ENCODE measurements at regions not wholly inside any gene's neighbourhood (a gene's known extent, or its start where the extent isn't known, plus 50 kb on each side); places are given as distances from the start of the nearest gene placed in this dataset.

DNA sequence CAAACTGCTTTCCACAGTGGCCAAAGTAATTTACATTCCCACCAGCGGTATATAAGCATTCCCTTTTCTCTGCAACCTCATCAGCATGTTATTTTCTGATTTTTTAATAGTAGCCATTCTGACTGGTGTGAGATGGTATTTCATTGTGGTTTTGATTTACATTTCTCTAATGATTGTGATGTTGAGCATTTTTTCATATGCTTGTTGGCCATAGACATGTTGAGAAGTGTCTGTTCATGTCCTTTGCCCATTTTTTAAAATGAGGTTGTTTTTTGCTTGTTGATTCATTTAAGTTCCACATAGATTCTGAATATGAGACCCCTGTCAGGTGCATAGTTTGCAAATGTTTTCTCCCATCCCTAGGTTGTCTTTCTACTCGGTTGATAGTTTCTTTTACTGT is 254.5 kb upstream of the MPDZ start:
- no peak overlapping the region for H3K9ac ChIP-seq
- no peaks in the 10 kb centered on the region for H3K79me2 ChIP-seq (ENCODE audit: insufficient read depth, low read depth)
- no peak overlapping the region for H3K27ac ChIP-seq
- H3K4me3 ChIP-seq (IDR thresholded peaks at IDR 0.05; ENCODE audit: insufficient read depth, low read depth, low read length) = no peak overlapping the region
- no peaks in the 10 kb centered on the region for H3K36me3 ChIP-seq (ENCODE audit: insufficient read depth)
- peaks cover 3% of the 10 kb centered on the region for H3K4me1 ChIP-seq (ENCODE audit: low read depth, poor library complexity, severe bottlenecking)
- no peak overlapping the region for H2AFZ ChIP-seq (ENCODE audit: low read depth)
- no peaks in the 10 kb centered on the region for H4K20me1 ChIP-seq (ENCODE audit: insufficient read depth)
- TF ChIP-seq, protein P1, sequence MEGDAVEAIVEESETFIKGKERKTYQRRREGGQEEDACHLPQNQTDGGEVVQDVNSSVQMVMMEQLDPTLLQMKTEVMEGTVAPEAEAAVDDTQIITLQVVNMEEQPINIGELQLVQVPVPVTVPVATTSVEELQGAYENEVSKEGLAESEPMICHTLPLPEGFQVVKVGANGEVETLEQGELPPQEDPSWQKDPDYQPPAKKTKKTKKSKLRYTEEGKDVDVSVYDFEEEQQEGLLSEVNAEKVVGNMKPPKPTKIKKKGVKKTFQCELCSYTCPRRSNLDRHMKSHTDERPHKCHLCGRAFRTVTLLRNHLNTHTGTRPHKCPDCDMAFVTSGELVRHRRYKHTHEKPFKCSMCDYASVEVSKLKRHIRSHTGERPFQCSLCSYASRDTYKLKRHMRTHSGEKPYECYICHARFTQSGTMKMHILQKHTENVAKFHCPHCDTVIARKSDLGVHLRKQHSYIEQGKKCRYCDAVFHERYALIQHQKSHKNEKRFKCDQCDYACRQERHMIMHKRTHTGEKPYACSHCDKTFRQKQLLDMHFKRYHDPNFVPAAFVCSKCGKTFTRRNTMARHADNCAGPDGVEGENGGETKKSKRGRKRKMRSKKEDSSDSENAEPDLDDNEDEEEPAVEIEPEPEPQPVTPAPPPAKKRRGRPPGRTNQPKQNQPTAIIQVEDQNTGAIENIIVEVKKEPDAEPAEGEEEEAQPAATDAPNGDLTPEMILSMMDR (conservative IDR thresholded peaks at IDR 0.05; ENCODE audit: low read depth, low read length) = no peak
- H3K4me2 ChIP-seq = no peak overlapping the region
- H3K27me3 ChIP-seq (ENCODE audit: insufficient read depth, low read depth) = no peaks in the 10 kb centered on the region

DNA sequence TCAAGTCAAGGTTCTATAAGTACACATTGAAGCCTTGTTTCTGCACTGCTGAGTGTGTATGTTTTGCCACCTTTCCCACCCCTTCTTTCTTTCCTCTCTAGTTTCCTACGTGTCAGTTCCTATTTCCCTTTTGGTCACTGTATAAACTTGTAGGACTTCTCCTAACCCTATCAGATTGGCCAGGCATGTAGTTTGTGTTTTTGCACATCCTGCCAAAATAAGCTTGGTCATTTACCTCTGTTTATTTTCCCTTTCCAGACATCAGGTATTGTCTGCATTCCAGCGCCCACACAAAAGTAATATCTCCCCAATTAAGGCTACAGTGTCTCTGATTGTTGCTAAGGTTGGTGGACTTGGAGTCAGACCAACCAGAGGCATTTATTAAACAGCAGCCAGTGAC is 252.9 kb upstream of the MPDZ start:
- H4K20me1 ChIP-seq (ENCODE audit: insufficient read depth) = no peaks in the 10 kb centered on the region
- TF ChIP-seq, protein P1 (conservative IDR thresholded peaks at IDR 0.05; ENCODE audit: low read depth, low read length) = no peak

GRCh38 chr9:13529321-13530104 is 250.0 kb upstream of the MPDZ start:
- no peaks in the 10 kb centered on the region for H4K20me1 ChIP-seq (ENCODE audit: insufficient read depth)
- TF ChIP-seq, protein P1 (conservative IDR thresholded peaks at IDR 0.05; ENCODE audit: low read depth, low read length) = no peak
- H3K4me3 ChIP-seq (IDR thresholded peaks at IDR 0.05; ENCODE audit: insufficient read depth, low read depth, low read length) = no peak overlapping the region
- H3K36me3 ChIP-seq (ENCODE audit: insufficient read depth) = no peaks in the 10 kb centered on the region
- no peak overlapping the region; the same call in 1 of the 2 replicates for H2AFZ ChIP-seq (ENCODE audit: low read depth)
- no peak overlapping the region for H3K4me2 ChIP-seq
- no peaks in the 10 kb centered on the region for H3K27me3 ChIP-seq (ENCODE audit: insufficient read depth, low read depth)
- no peak overlapping the region for H3K9ac ChIP-seq
- H3K27ac ChIP-seq = no peak overlapping the region
- H3K4me1 ChIP-seq (ENCODE audit: low read depth, poor library complexity, severe bottlenecking) = peaks cover 3% of the 10 kb centered on the region
- no peaks in the 10 kb centered on the region for H3K79me2 ChIP-seq (ENCODE audit: insufficient read depth, low read depth)

More for the DNA sequence above, 252.9 kb upstream of the MPDZ start:
- Histone ChIP-seq H3K79me2 (ENCODE audit: insufficient read depth, low read depth) (no peaks in the 10 kb centered on the region), H3K9ac (no peak overlapping the region), H3K4me1 (ENCODE audit: low read depth, poor library complexity, severe bottlenecking) (peaks cover 3% of the 10 kb centered on the region), H3K4me2 (no peak overlapping the region), H3K36me3 (ENCODE audit: insufficient read depth) (no peaks in the 10 kb centered on the region), H3K27me3 (ENCODE audit: insufficient read depth, low read depth) (no peaks in the 10 kb centered on the region), H2AFZ (ENCODE audit: low read depth) (no peak overlapping the region), H3K27ac (no peak overlapping the region), H3K4me3 (IDR thresholded peaks at IDR 0.05; ENCODE audit: insufficient read depth, low read depth, low read length) (no peak overlapping the region)

GRCh38 chr9:13524245-13524644 is 244.8 kb upstream of the MPDZ start:
- no peaks in the 10 kb centered on the region for H3K27me3 ChIP-seq (ENCODE audit: insufficient read depth, low read depth)
- no peaks in the 10 kb centered on the region for H3K36me3 ChIP-seq (ENCODE audit: insufficient read depth)
- H3K4me1 ChIP-seq (ENCODE audit: low read depth, poor library complexity, severe bottlenecking) = no peaks in the 10 kb centered on the region
- TF ChIP-seq, protein P1 (conservative IDR thresholded peaks at IDR 0.05; ENCODE audit: low read depth, low read length) = no peak
- H3K4me2 ChIP-seq = no peak overlapping the region
- H3K79me2 ChIP-seq (ENCODE audit: insufficient read depth, low read depth) = no peaks in the 10 kb centered on the region
- H3K9ac ChIP-seq = no peak overlapping the region
- no peaks in the 10 kb centered on the region for H4K20me1 ChIP-seq (ENCODE audit: insufficient read depth)
- no peak overlapping the region for H3K4me3 ChIP-seq (IDR thresholded peaks at IDR 0.05; ENCODE audit: insufficient read depth, low read depth, low read length)
- no peak overlapping the region for H2AFZ ChIP-seq (ENCODE audit: low read depth)
- H3K27ac ChIP-seq = no peak overlapping the region

Measured in KMS-11 (cell line).